Right lobe of liver (tissue), 6 donors: ENCODE measurements at regions not wholly inside any gene's neighbourhood (a gene's known extent, or its start where the extent isn't known, plus 50 kb on each side); places are given as distances from the start of the nearest gene placed in this dataset.

Source experiments
- ATAC-seq, 4 donors: fragments of 200-7000 bp; cut with Tn5 transposase; one replicate each; pipeline ENCODE4 v1.9.1; 2020; ENCODE audit warnings: mild to moderate bottlenecking in 4 of 4, moderate library complexity in 4 of 4
- DNase-seq, 3 donors: peaks; one replicate each; pipeline ENCODE4 v3.0.0-alpha.2; 2020
- H3K27ac ChIP-seq, 3 donors: fragments of 200-600 bp; one replicate each; pipeline ENCODE4 v1.8.0; 2022
- H3K27me3 ChIP-seq, 2 donors: fragments of 200-600 bp; one replicate each; pipeline ENCODE4 v1.8.0; 2022
- H3K36me3 ChIP-seq, 4 donors: fragments of 200-600 bp; sonication (generic) in 1 of 4; one replicate each; pipeline versions ENCODE4 v1.5.1 to v1.8.0; 2017 to 2022; ENCODE audit warnings: control low read depth in 1 of 4
- H3K4me1 ChIP-seq, 4 donors: fragments of 200-600 bp; sonication (generic) in 1 of 4; one replicate each; pipeline versions ENCODE4 v1.5.1 to v1.8.0; 2017 to 2022; ENCODE audit warnings: control low read depth in 1 of 4
- H3K4me3 ChIP-seq, 3 donors: fragments of 200-600 bp; one replicate each; pipeline ENCODE4 v1.8.0; 2022
- H3K9me3 ChIP-seq, 4 donors: fragments of 200-600 bp; sonication (generic) in 1 of 4; one replicate each; pipeline versions ENCODE4 v1.5.1 to v1.8.0; 2017 to 2022; ENCODE audit warnings: control low read depth in 1 of 4
- CTCF ChIP-seq, 4 donors: fragments of 200-600 bp in 3 of 4; fragments of 450-650 bp in 1 of 4; IDR thresholded peaks; one replicate each; pipeline versions ENCODE4 v1.5.1 to v1.8.0; 2016 to 2022; ENCODE audit warnings: antibody characterized with exemption in 4 of 4, mild to moderate bottlenecking in 2 of 4
- POLR2A ChIP-seq: fragments of 450-650 bp; IDR thresholded peaks from one replicate; pipeline ENCODE4 v1.6.1; 2017; ENCODE audit warnings: antibody characterized with exemption, mild to moderate bottlenecking
- WGBS: methylation state at CpG from one replicate; pipeline ENCODE4 v1.1.6; 2018; ENCODE audit warnings: low coverage, low lambda C conversion rate; ENCODE audit not compliant: insufficient coverage; ENCODE audit errors: missing lambda C conversion rate; 5-methylcytosine and 5-hydroxymethylcytosine counted together
- intact Hi-C, 2 donors: fragments of 100-400 bp; cut with DNase I; formaldehyde crosslinking; loops; one replicate each; pipeline versions ENCODE4 v1.11.2 to v1.14.1; 2022
- donor health status: DM: no; HTN: yes; CAD: no.
- donor health status: DM: no; HTN: no; CAD: no.
- donor health status: DM: no; HTN: no; CAD: no.
- donor health status: DM: no; HTN: yes; CAD: no.
- donor health status: DM: no; HTN: yes; CAD: no.

- no peak for DNase-seq
- H3K27me3 ChIP-seq, result no peaks in the 10 kb centered on the region
- no peaks in the 10 kb centered on the region for H3K4me1 ChIP-seq
- WGBS, result 38% methylated on average over 3 of the region's 3 CpGs
- H3K36me3 ChIP-seq, result no peaks in the 10 kb centered on the region
- H3K27ac ChIP-seq, result no peak overlapping the region
- no peak overlapping the region for H3K4me3 ChIP-seq
- TF ChIP-seq POLR2A, result no peak
- TF ChIP-seq CTCF (IDR thresholded peaks at IDR 0.05), result no peak
- no peaks in the 10 kb centered on the region for H3K9me3 ChIP-seq
- intact Hi-C loops, result no loop called here
- no peak for ATAC-seq
Observed at GRCh38 chr4:79205121-79205520, 120.7 kb downstream of the NAA11 start.

- 37% methylated on average over 2 of the region's 2 CpGs for WGBS
Observed at GRCh38 chr4:79201971-79202370, 123.9 kb downstream of the NAA11 start.

GRCh38 chr4:79199743-79200142 is 126.1 kb downstream of the NAA11 start:
- Histone ChIP-seq H3K4me3 (no peak overlapping the region), H3K4me1 (no peaks in the 10 kb centered on the region), H3K27me3 (no peaks in the 10 kb centered on the region), H3K27ac (no peak overlapping the region), H3K36me3 (no peaks in the 10 kb centered on the region), H3K9me3 (no peaks in the 10 kb centered on the region)
- intact Hi-C loops, result no loop called here
- TF ChIP-seq POLR2A, result no peak
- TF ChIP-seq CTCF (IDR thresholded peaks at IDR 0.05), result no peak
- DNase-seq (no peak), ATAC-seq (no peak)
- WGBS, result 63% methylated on average over 2 of the region's 2 CpGs

More at GRCh38 chr4:79201971-79202370, 123.9 kb downstream of the NAA11 start:
- H3K4me1 ChIP-seq, result no peaks in the 10 kb centered on the region
- H3K4me3 ChIP-seq, result no peak overlapping the region
- no peaks in the 10 kb centered on the region for H3K9me3 ChIP-seq
- ATAC-seq, result no peak
- intact Hi-C loops, result no loop called here
- TF ChIP-seq POLR2A (no peak), CTCF (IDR thresholded peaks at IDR 0.05) (no peak)
- no peaks in the 10 kb centered on the region for H3K27me3 ChIP-seq
- no peak overlapping the region for H3K27ac ChIP-seq
- H3K36me3 ChIP-seq, result no peaks in the 10 kb centered on the region
- no peak for DNase-seq

- Histone ChIP-seq H3K9me3 (no peaks in the 10 kb centered on the region), H3K4me3 (no peak overlapping the region), H3K27me3 (no peaks in the 10 kb centered on the region), H3K4me1 (no peaks in the 10 kb centered on the region), H3K36me3 (no peaks in the 10 kb centered on the region), H3K27ac (no peak overlapping the region)
- WGBS, result 45% methylated on average over 5 of the region's 5 CpGs
- TF ChIP-seq CTCF (IDR thresholded peaks at IDR 0.05), result no peak
- no peak for TF ChIP-seq POLR2A
- DNase-seq (no peak), ATAC-seq (no peak)
- intact Hi-C loops, result no loop called here
Observed at GRCh38 chr4:79198951-79199587, 126.8 kb downstream of the NAA11 start.
